HCT116 (cell line): ENCODE measurements at regions not wholly inside any gene's neighbourhood (a gene's known extent, or its start where the extent isn't known, plus 50 kb on each side); places are given as distances from the start of the nearest gene placed in this dataset.

Source experiments
- ATAC-seq: fragments of 200-7000 bp; cut with Tn5 transposase; 2 replicates; pipeline ENCODE4 v1.9.1; 2020; ENCODE audit warnings: mild to moderate bottlenecking, moderate library complexity
- BruUV-seq: library from RNA; stranded (reverse); fragments of 400-500 nt; replicated peaks from 2 replicates; lab custom pipeline; 2021; lab: Mats Ljungman, UMichigan
- CTCF ChIA-PET: fragments of 300-600 bp; sonication (Branson Sonifier 250); formaldehyde crosslinking; loops from one replicate; lab custom pipeline; 2021; ENCODE audit warnings: antibody characterized with exemption; lab: Charles Lee
- POLR2A ChIA-PET: fragments of 300-600, 350-600 bp; sonication (Branson Sonifier 250); formaldehyde crosslinking; loops from one replicate; lab custom pipeline; 2021; ENCODE audit warnings: antibody characterized with exemption; lab: Charles Lee
- RAD21 ChIA-PET, 2 experiments: fragments of 300-600 bp; sonication (Branson Sonifier 250); formaldehyde crosslinking; loops; one replicate each; lab custom pipeline; 2023; ENCODE audit warnings: low total read pairs in 2 of 2; ENCODE audit not compliant: uncharacterized antibody in 2 of 2, unreplicated experiment in 2 of 2, low non-redundant PET in 1 of 2; lab: Charles Lee
- DNase-seq: peaks from one replicate; pipeline ENCODE4 v3.0.0-alpha.2; 2010; ENCODE audit warnings: low read depth, low spot score
- H2AFZ ChIP-seq: fragments of 200-600 bp; shearing (Covaris generic), sonication (generic); 2 replicates; pipeline ENCODE4 v1.6.1; 2017; ENCODE audit warnings: low read depth, mixed run types, mixed read lengths, antibody characterized with exemption, low read length; ENCODE audit not compliant: poor library complexity, severe bottlenecking
- H3K27ac ChIP-seq: 2 replicates; pipeline ENCODE4 v1.5.1; 2012; ENCODE audit warnings: low read depth, low read length
- H3K27me3 ChIP-seq: fragments of 200-600 bp; sonication (generic); 2 replicates; pipeline ENCODE4 v1.6.1; 2016; ENCODE audit warnings: mixed run types, low read length, mixed read lengths; ENCODE audit not compliant: insufficient read depth
- H3K36me3 ChIP-seq, 2 experiments: fragments of 200-500 bp in 1 of 2; fragments of 200-600 bp in 1 of 2; sonication (Bioruptor generic) in 1 of 2; sonication (generic) in 1 of 2; 2 replicates each; pipeline versions ENCODE4 v1.5.1 to v1.6.1; 2014 to 2016; ENCODE audit warnings: low read length in 2 of 2, inconsistent platforms in 1 of 2, mixed read lengths in 1 of 2, mixed run types in 1 of 2; ENCODE audit not compliant: insufficient read depth in 2 of 2, control insufficient read depth in 1 of 2
- H3K4me1 ChIP-seq, 2 experiments: fragments of 200-600 bp in 1 of 2; sonication (generic) in 1 of 2; 2 replicates each; pipeline versions ENCODE4 v1.5.1 to v1.6.1; 2012 to 2017; ENCODE audit warnings: low read length in 2 of 2, inconsistent platforms in 1 of 2, mild to moderate bottlenecking in 1 of 2, mixed read lengths in 1 of 2, mixed run types in 1 of 2, moderate library complexity in 1 of 2; ENCODE audit not compliant: insufficient read depth in 2 of 2, control insufficient read depth in 1 of 2
- H3K4me2 ChIP-seq: fragments of 200-600 bp; sonication (generic); 2 replicates; pipeline ENCODE4 v1.6.1; 2017; ENCODE audit warnings: mixed run types, low read length, mixed read lengths
- H3K4me3 ChIP-seq, 2 experiments: fragments of 200-600 bp in 1 of 2; sonication (generic) in 1 of 2; replicated peaks in 1 of 2; 2 replicates each; pipeline ENCODE4 v1.5.1; 2011 to 2016; ENCODE audit warnings: low read length in 2 of 2, control low read depth in 1 of 2, low read depth in 1 of 2, mild to moderate bottlenecking in 1 of 2, mixed read lengths in 1 of 2, mixed run types in 1 of 2
- H3K79me2 ChIP-seq: fragments of 200-600 bp; sonication (generic); 2 replicates; pipeline ENCODE4 v1.6.1; 2017; ENCODE audit warnings: mild to moderate bottlenecking, mixed run types, low read length, moderate library complexity, mixed read lengths; ENCODE audit not compliant: insufficient read depth
- H3K9ac ChIP-seq: fragments of 200-600 bp; sonication (generic); 2 replicates; pipeline ENCODE4 v1.6.1; 2016; ENCODE audit warnings: low read length, mixed read lengths
- H3K9me2 ChIP-seq: fragments of 200-600 bp; sonication (generic), shearing (Covaris generic); 2 replicates; pipeline ENCODE4 v1.6.1; 2017; ENCODE audit warnings: mixed run types, mild to moderate bottlenecking, moderate library complexity; ENCODE audit not compliant: insufficient read depth
- H3K9me3 ChIP-seq, 2 experiments: fragments of 200-500 bp in 1 of 2; fragments of 200-600 bp in 1 of 2; sonication (Bioruptor generic) in 1 of 2; sonication (generic) in 1 of 2; 2 replicates each; pipeline ENCODE4 v1.6.1; 2014 to 2017; ENCODE audit warnings: low read length in 2 of 2, mixed read lengths in 2 of 2, inconsistent platforms in 1 of 2, low read depth in 1 of 2, mild to moderate bottlenecking in 1 of 2, mixed run types in 1 of 2, moderate library complexity in 1 of 2; ENCODE audit not compliant: control insufficient read depth in 1 of 2, insufficient read depth in 1 of 2
- H4K20me1 ChIP-seq: fragments of 200-600 bp; sonication (generic), shearing (Covaris generic); 2 replicates; pipeline ENCODE4 v1.6.1; 2017; ENCODE audit warnings: mixed run types, mild to moderate bottlenecking, moderate library complexity; ENCODE audit not compliant: insufficient read depth
- ATF3 ChIP-seq: IDR thresholded peaks from 2 replicates; pipeline ENCODE4 v1.6.1; 2012
- EGR1 ChIP-seq: IDR thresholded peaks from 2 replicates; pipeline ENCODE4 v1.6.1; 2012; ENCODE audit warnings: low read depth
- ELF1 ChIP-seq: IDR thresholded peaks from 2 replicates; pipeline ENCODE4 v1.6.1; 2012; ENCODE audit warnings: low read depth, borderline replicate concordance
- EZH2 ChIP-seq: fragments of 200-600 bp; sonication (generic); IDR thresholded peaks from 2 replicates; pipeline ENCODE4 v1.6.1; 2017; ENCODE audit warnings: antibody characterized with exemption, mixed run types
- EZH2phosphoT487 ChIP-seq: fragments of 200-600 bp; IDR thresholded peaks from 2 replicates; pipeline ENCODE4 v1.6.1; 2018; ENCODE audit warnings: antibody characterized with exemption, borderline replicate concordance
- FOSL1 ChIP-seq: IDR thresholded peaks from 2 replicates; pipeline ENCODE4 v1.6.1; 2012; ENCODE audit warnings: low read depth
- JUND ChIP-seq: IDR thresholded peaks from 2 replicates; pipeline ENCODE4 v1.6.1; 2012
- RAD21 ChIP-seq: IDR thresholded peaks from 2 replicates; pipeline ENCODE4 v1.6.1; 2012; ENCODE audit warnings: low read depth, mild to moderate bottlenecking
- SIN3A ChIP-seq: IDR thresholded peaks from 2 replicates; pipeline ENCODE4 v1.6.1; 2012; ENCODE audit warnings: low read depth
- SRF ChIP-seq: IDR thresholded peaks from 2 replicates; pipeline ENCODE4 v1.6.1; 2012; ENCODE audit warnings: low read depth
- ZNF274 ChIP-seq: fragments of 200-500 bp; sonication (Bioruptor generic); IDR thresholded peaks from 2 replicates; pipeline ENCODE4 v1.6.1; 2014; ENCODE audit warnings: mild to moderate bottlenecking, low read depth, low read length, inconsistent platforms
- intact Hi-C: fragments of 100-400 bp; cut with micrococcal nuclease; formaldehyde crosslinking; loops from 2 replicates; pipeline ENCODE4 v1.10.0; 2022
- TF ChIP-seq, protein P1 (sequence below), 3 experiments: fragments of 200-600 bp in 1 of 3; sonication (generic) in 1 of 3; IDR thresholded peaks in 2 of 3; conservative IDR thresholded peaks in 1 of 3; 2 replicates each; pipeline ENCODE4 v1.5.1; 2012 to 2017; ENCODE audit warnings: low read depth in 2 of 3, low read length in 2 of 3, antibody characterized with exemption in 1 of 3, borderline replicate concordance in 1 of 3, control low read depth in 1 of 3, mild to moderate bottlenecking in 1 of 3, mixed read lengths in 1 of 3, mixed run types in 1 of 3, moderate library complexity in 1 of 3; ENCODE audit not compliant: insufficient read depth in 1 of 3
- TF ChIP-seq, protein P2 (sequence below): IDR thresholded peaks from 2 replicates; pipeline ENCODE4 v1.6.1; 2011; ENCODE audit warnings: mild to moderate bottlenecking, low read length, moderate library complexity; ENCODE audit not compliant: insufficient replicate concordance; ENCODE audit errors: extremely low read depth

DNA sequence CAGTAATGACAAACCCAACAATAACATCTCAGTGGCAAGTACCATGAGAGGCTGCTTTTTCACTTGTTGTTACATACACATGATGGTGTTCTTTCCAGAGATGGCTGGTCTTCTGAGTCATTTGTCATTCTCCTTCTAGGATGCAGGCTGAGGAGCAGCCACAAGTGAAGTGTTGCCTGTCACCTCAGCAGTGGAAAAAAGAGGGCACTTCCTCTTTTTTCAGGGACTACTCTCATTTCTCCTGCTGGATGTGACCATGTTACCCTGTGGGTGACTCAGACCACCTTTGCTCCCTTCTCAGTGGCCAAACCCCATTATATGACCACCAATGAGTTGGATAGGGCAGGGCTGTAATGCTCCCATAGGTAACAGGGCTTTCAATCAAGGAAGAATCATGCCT is 587.0 kb upstream of the ADAMTS16 start:
- ChIA-PET RAD21 (no interaction called here), POLR2A (no interaction called here), CTCF (no interaction called here)
- Histone ChIP-seq H3K9me2 (no peaks in the 10 kb centered on the region), H3K27me3 (no peaks in the 10 kb centered on the region)
- ATAC-seq, result no peak
- no peak for TF ChIP-seq RAD21
- TF ChIP-seq ZNF274, result no peak
- no peak for TF ChIP-seq SIN3A
- TF ChIP-seq ATF3, result no peak
- TF ChIP-seq, protein P1, sequence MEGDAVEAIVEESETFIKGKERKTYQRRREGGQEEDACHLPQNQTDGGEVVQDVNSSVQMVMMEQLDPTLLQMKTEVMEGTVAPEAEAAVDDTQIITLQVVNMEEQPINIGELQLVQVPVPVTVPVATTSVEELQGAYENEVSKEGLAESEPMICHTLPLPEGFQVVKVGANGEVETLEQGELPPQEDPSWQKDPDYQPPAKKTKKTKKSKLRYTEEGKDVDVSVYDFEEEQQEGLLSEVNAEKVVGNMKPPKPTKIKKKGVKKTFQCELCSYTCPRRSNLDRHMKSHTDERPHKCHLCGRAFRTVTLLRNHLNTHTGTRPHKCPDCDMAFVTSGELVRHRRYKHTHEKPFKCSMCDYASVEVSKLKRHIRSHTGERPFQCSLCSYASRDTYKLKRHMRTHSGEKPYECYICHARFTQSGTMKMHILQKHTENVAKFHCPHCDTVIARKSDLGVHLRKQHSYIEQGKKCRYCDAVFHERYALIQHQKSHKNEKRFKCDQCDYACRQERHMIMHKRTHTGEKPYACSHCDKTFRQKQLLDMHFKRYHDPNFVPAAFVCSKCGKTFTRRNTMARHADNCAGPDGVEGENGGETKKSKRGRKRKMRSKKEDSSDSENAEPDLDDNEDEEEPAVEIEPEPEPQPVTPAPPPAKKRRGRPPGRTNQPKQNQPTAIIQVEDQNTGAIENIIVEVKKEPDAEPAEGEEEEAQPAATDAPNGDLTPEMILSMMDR (IDR thresholded peaks at IDR 0.05 in 2 of 3, conservative IDR thresholded peaks at IDR 0.05 in 1 of 3; ENCODE audit: borderline replicate concordance in 1 of 3, insufficient read depth in 1 of 3, low read depth in 2 of 3, low read length in 2 of 3), result no peak
- no peak for TF ChIP-seq SRF
- TF ChIP-seq FOSL1, result no peak
- TF ChIP-seq EZH2, result no peak
- TF ChIP-seq, protein P2, sequence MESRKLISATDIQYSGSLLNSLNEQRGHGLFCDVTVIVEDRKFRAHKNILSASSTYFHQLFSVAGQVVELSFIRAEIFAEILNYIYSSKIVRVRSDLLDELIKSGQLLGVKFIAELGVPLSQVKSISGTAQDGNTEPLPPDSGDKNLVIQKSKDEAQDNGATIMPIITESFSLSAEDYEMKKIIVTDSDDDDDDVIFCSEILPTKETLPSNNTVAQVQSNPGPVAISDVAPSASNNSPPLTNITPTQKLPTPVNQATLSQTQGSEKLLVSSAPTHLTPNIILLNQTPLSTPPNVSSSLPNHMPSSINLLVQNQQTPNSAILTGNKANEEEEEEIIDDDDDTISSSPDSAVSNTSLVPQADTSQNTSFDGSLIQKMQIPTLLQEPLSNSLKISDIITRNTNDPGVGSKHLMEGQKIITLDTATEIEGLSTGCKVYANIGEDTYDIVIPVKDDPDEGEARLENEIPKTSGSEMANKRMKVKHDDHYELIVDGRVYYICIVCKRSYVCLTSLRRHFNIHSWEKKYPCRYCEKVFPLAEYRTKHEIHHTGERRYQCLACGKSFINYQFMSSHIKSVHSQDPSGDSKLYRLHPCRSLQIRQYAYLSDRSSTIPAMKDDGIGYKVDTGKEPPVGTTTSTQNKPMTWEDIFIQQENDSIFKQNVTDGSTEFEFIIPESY, result no peak
- no peak for TF ChIP-seq EGR1
- no peak for TF ChIP-seq EZH2phosphoT487
- no peak for TF ChIP-seq ELF1
- TF ChIP-seq JUND, result no peak
- TF ChIP-seq, all 23 proteins: peak for 0
- H3K36me3 ChIP-seq, result no peaks in the 10 kb centered on the region
- no peak overlapping the region for H3K4me2 ChIP-seq
- H3K4me3 ChIP-seq, result no peak overlapping the region
- H3K4me1 ChIP-seq, result no peaks in the 10 kb centered on the region
- H3K27ac ChIP-seq, result no peak overlapping the region
- no peak overlapping the region for H2AFZ ChIP-seq
- no peaks in the 10 kb centered on the region for H3K79me2 ChIP-seq
- intact Hi-C loops, result no loop called here
- no peak overlapping the region for H3K9ac ChIP-seq
- BruUV-seq, result no TSS peak
- peaks cover 11 to 18% of the 10 kb centered on the region in 2 experiments; a peak in 2 of 4 replicates for H3K9me3 ChIP-seq
- DNase-seq, result no peak
- H4K20me1 ChIP-seq, result no peaks in the 10 kb centered on the region
